ENCODE measurements at regions not wholly inside any gene's neighbourhood (a gene's known extent, or its start where the extent isn't known, plus 50 kb on each side); places are given as distances from the start of the nearest gene placed in this dataset.

- no peak for TF ChIP-seq ZNF281 (CRISPR knock-in tag; IDR thresholded peaks at IDR 0.05; ENCODE audit: borderline replicate concordance)
These were observed 70.0 kb downstream of the MZT1 start (continued) for GRCh38 chr13:72657379-72657778.

GRCh38 chr13:72656357-72656756 is 71.1 kb downstream of the MZT1 start:
- Histone ChIP-seq H3K4me1 (ENCODE audit: insufficient read depth, low read length) (no peaks in the 10 kb centered on the region), H2AFZ (ENCODE audit: low read length) (no peak overlapping the region), H3K27ac (ENCODE audit: extremely low read length, insufficient read depth, low read length) (no peak overlapping the region), H3K4me3 (replicated peaks in 1 of 3; ENCODE audit: insufficient read depth in 1 of 3, low read depth in 2 of 3, low read length in 3 of 3) (no peak overlapping the region), H3K27me3 (ENCODE audit: control insufficient read depth in 1 of 2, insufficient read depth in 2 of 2, low read length in 2 of 2) (no peaks in the 10 kb centered on the region), H4K20me1 (ENCODE audit: insufficient read depth, low read length) (no peaks in the 10 kb centered on the region), H3K79me2 (ENCODE audit: insufficient read depth, low read length) (no peaks in the 10 kb centered on the region), H3K36me3 (replicated peaks in 1 of 2; ENCODE audit: control insufficient read depth in 1 of 2, insufficient read depth in 2 of 2, low read length in 2 of 2) (no peaks in the 10 kb centered on the region), H3K4me2 (ENCODE audit: low read depth, low read length) (no peak overlapping the region), H3K9ac (ENCODE audit: insufficient read depth, low read depth, low read length) (no peak overlapping the region), H3K9me3 (ENCODE audit: low read length) (no peaks in the 10 kb centered on the region)
- WGBS (ENCODE audit: low lambda C conversion rate), result 0% methylated on average over 2 of the region's 2 CpGs
- TF ChIP-seq NFATC3 (CRISPR knock-in tag; IDR thresholded peaks at IDR 0.05) (no peak), THAP8 (CRISPR knock-in tag; IDR thresholded peaks at IDR 0.05; ENCODE audit: borderline replicate concordance) (no peak)
- DNase-seq (ENCODE audit: low spot score) (no peak), ATAC-seq (no peak), FAIRE-seq (no peak)
- ChIA-PET CTCF (ENCODE audit: low intra/inter-chr PET ratio, low total read pairs) (no interaction called here), POLR2A (no interaction called here)
- intact Hi-C loops (cut with micrococcal nuclease; ENCODE audit: unreplicated experiment), result no loop called here
- BruUV-seq (replicated peaks), result no TSS peak
- in situ Hi-C loops (cut with HindIII; ENCODE audit: extremely low pct_ligation_motif_present, low pct_unique_long_range_greater_than_20kb), result no loop called here

GRCh38 chr13:72653506-72653905 is 73.9 kb downstream of the MZT1 start:
- DNase-seq (ENCODE audit: low spot score), result no peak
- no peaks in the 10 kb centered on the region for H4K20me1 ChIP-seq (ENCODE audit: insufficient read depth, low read length)
- FAIRE-seq, result no peak
- no peak overlapping the region for H3K4me3 ChIP-seq (replicated peaks in 1 of 3; ENCODE audit: insufficient read depth in 1 of 3, low read depth in 2 of 3, low read length in 3 of 3)
- POLR2A ChIA-PET, result no interaction called here
- BruUV-seq (replicated peaks), result no TSS peak
- no peak overlapping the region for H3K27ac ChIP-seq (ENCODE audit: extremely low read length, insufficient read depth, low read length)
- no peak for ATAC-seq
- 34% methylated on average over 2 of the region's 2 CpGs for WGBS (ENCODE audit: low lambda C conversion rate)
- CTCF ChIA-PET (ENCODE audit: low intra/inter-chr PET ratio, low total read pairs), result no interaction called here
- no peaks in the 10 kb centered on the region for H3K9me3 ChIP-seq (ENCODE audit: low read length)
- H3K27me3 ChIP-seq (ENCODE audit: control insufficient read depth in 1 of 2, insufficient read depth in 2 of 2, low read length in 2 of 2), result no peaks in the 10 kb centered on the region
- H3K4me2 ChIP-seq (ENCODE audit: low read depth, low read length), result no peak overlapping the region
- H3K36me3 ChIP-seq (replicated peaks in 1 of 2; ENCODE audit: control insufficient read depth in 1 of 2, insufficient read depth in 2 of 2, low read length in 2 of 2), result no peaks in the 10 kb centered on the region
- 0 out of 2 replicates have a peak, but pooled peaks cover 4% of the 10 kb centered on the region for H3K4me1 ChIP-seq (ENCODE audit: insufficient read depth, low read length)
- intact Hi-C loops (cut with micrococcal nuclease; ENCODE audit: unreplicated experiment), result no loop called here
- H3K9ac ChIP-seq (ENCODE audit: insufficient read depth, low read depth, low read length), result no peak overlapping the region
- in situ Hi-C loops (cut with HindIII; ENCODE audit: extremely low pct_ligation_motif_present, low pct_unique_long_range_greater_than_20kb), result no loop called here
- no peak overlapping the region for H2AFZ ChIP-seq (ENCODE audit: low read length)
- H3K79me2 ChIP-seq (ENCODE audit: insufficient read depth, low read length), result no peaks in the 10 kb centered on the region
- TF ChIP-seq GTF2F1 (IDR thresholded peaks at IDR 0.05; ENCODE audit: low read length) (no peak), ZNF331 (CRISPR knock-in tag; IDR thresholded peaks at IDR 0.05) (no peak), ZNF451 (CRISPR knock-in tag; IDR thresholded peaks at IDR 0.05) (no peak), NFKB2 (CRISPR knock-in tag; IDR thresholded peaks at IDR 0.05; ENCODE audit: borderline replicate concordance) (no peak), ZNF883 (CRISPR knock-in tag; IDR thresholded peaks at IDR 0.05; ENCODE audit: not compliant biosample characterization) (no peak), U2AF1 (optimal IDR thresholded peaks at IDR 0.05; ENCODE audit: low read depth, low read length) (no peak), NR2F1 (CRISPR knock-in tag; IDR thresholded peaks at IDR 0.05) (no peak), KDM3A (CRISPR knock-in tag; IDR thresholded peaks at IDR 0.05; ENCODE audit: low read depth) (no peak), ELK4 (CRISPR knock-in tag; IDR thresholded peaks at IDR 0.05; ENCODE audit: borderline replicate concordance) (no peak), RARA (CRISPR knock-in tag; IDR thresholded peaks at IDR 0.05) (no peak)
